ENCODE measurements at regions not wholly inside any gene's neighbourhood (a gene's known extent, or its start where the extent isn't known, plus 50 kb on each side); places are given as distances from the start of the nearest gene placed in this dataset.

- in situ Hi-C loops (cut with HindIII; ENCODE audit: low pct_ligation_motif_present, low pct_unique_long_range_greater_than_20kb, low sequenced_read_pairs): no loop called here
Measured at GRCh38 chr10:55266797-55267196, 465.8 kb upstream of the PCDH15 start.

GRCh38 chr10:55263327-55263726, 462.3 kb upstream of the PCDH15 start:
- DNase-seq: no peak
- in situ Hi-C loops (cut with HindIII; ENCODE audit: low pct_ligation_motif_present, low pct_unique_long_range_greater_than_20kb, low sequenced_read_pairs): no loop called here

More at GRCh38 chr10:55266797-55267196, 465.8 kb upstream of the PCDH15 start:
- DNase-seq: no peak

- in situ Hi-C loops (cut with HindIII; ENCODE audit: low pct_ligation_motif_present, low pct_unique_long_range_greater_than_20kb, low sequenced_read_pairs): no loop called here
Measured at GRCh38 chr10:55242544-55242943, 441.5 kb upstream of the PCDH15 start.

GRCh38 chr10:55237462-55237861, 436.4 kb upstream of the PCDH15 start:
- no peak for DNase-seq
- in situ Hi-C loops (cut with HindIII; ENCODE audit: low pct_ligation_motif_present, low pct_unique_long_range_greater_than_20kb, low sequenced_read_pairs): no loop called here

More at GRCh38 chr10:55242544-55242943, 441.5 kb upstream of the PCDH15 start:
- DNase-seq: no peak

GRCh38 chr10:55233505-55233904, 432.5 kb upstream of the PCDH15 start:
- in situ Hi-C loops (cut with HindIII; ENCODE audit: low pct_ligation_motif_present, low pct_unique_long_range_greater_than_20kb, low sequenced_read_pairs): no loop called here
- no peak for DNase-seq

GRCh38 chr10:55233090-55233489, 432.1 kb upstream of the PCDH15 start:
- in situ Hi-C loops (cut with HindIII; ENCODE audit: low pct_ligation_motif_present, low pct_unique_long_range_greater_than_20kb, low sequenced_read_pairs): no loop called here
- peak; percentile 34 for DNase-seq

GRCh38 chr10:55232553-55232952, 431.5 kb upstream of the PCDH15 start:
- in situ Hi-C loops (cut with HindIII; ENCODE audit: low pct_ligation_motif_present, low pct_unique_long_range_greater_than_20kb, low sequenced_read_pairs): no loop called here
- peak; percentile 27 for DNase-seq

GRCh38 chr10:55227967-55228366, 426.9 kb upstream of the PCDH15 start:
- in situ Hi-C loops (cut with HindIII; ENCODE audit: low pct_ligation_motif_present, low pct_unique_long_range_greater_than_20kb, low sequenced_read_pairs): no loop called here
- no peak for DNase-seq

GRCh38 chr10:55224007-55224781, 423.2 kb upstream of the PCDH15 start:
- in situ Hi-C loops (cut with HindIII; ENCODE audit: low pct_ligation_motif_present, low pct_unique_long_range_greater_than_20kb, low sequenced_read_pairs): no loop called here

GRCh38 chr10:55223352-55223751, 422.3 kb upstream of the PCDH15 start:
- no peak for DNase-seq
- in situ Hi-C loops (cut with HindIII; ENCODE audit: low pct_ligation_motif_present, low pct_unique_long_range_greater_than_20kb, low sequenced_read_pairs): no loop called here

More at GRCh38 chr10:55224007-55224781, 423.2 kb upstream of the PCDH15 start:
- no peak for DNase-seq

- no peak for DNase-seq
- in situ Hi-C loops (cut with HindIII; ENCODE audit: low pct_ligation_motif_present, low pct_unique_long_range_greater_than_20kb, low sequenced_read_pairs): no loop called here
Measured at GRCh38 chr10:55220975-55221374, 419.9 kb upstream of the PCDH15 start.

- no peak for DNase-seq
- in situ Hi-C loops (cut with HindIII; ENCODE audit: low pct_ligation_motif_present, low pct_unique_long_range_greater_than_20kb, low sequenced_read_pairs): no loop called here
Measured at GRCh38 chr10:55215699-55216098, 414.7 kb upstream of the PCDH15 start.

- no peak for DNase-seq
- in situ Hi-C loops (cut with HindIII; ENCODE audit: low pct_ligation_motif_present, low pct_unique_long_range_greater_than_20kb, low sequenced_read_pairs): no loop called here
Measured at GRCh38 chr10:55214608-55215007, 413.6 kb upstream of the PCDH15 start.

GRCh38 chr10:55212051-55212450, 411.0 kb upstream of the PCDH15 start:
- in situ Hi-C loops (cut with HindIII; ENCODE audit: low pct_ligation_motif_present, low pct_unique_long_range_greater_than_20kb, low sequenced_read_pairs): no loop called here
- DNase-seq: no peak

- DNase-seq: no peak
- in situ Hi-C loops (cut with HindIII; ENCODE audit: low pct_ligation_motif_present, low pct_unique_long_range_greater_than_20kb, low sequenced_read_pairs): no loop called here
Measured at GRCh38 chr10:55203874-55204273, 402.8 kb upstream of the PCDH15 start.

GRCh38 chr10:55203319-55203718, 402.3 kb upstream of the PCDH15 start:
- no peak for DNase-seq
- in situ Hi-C loops (cut with HindIII; ENCODE audit: low pct_ligation_motif_present, low pct_unique_long_range_greater_than_20kb, low sequenced_read_pairs): no loop called here

GRCh38 chr10:55200020-55200419, 399.0 kb upstream of the PCDH15 start:
- in situ Hi-C loops (cut with HindIII; ENCODE audit: low pct_ligation_motif_present, low pct_unique_long_range_greater_than_20kb, low sequenced_read_pairs): no loop called here
- DNase-seq: no peak

- DNase-seq: no peak
- in situ Hi-C loops (cut with HindIII; ENCODE audit: low pct_ligation_motif_present, low pct_unique_long_range_greater_than_20kb, low sequenced_read_pairs): no loop called here
Measured at GRCh38 chr10:55191236-55191860, 390.3 kb upstream of the PCDH15 start.

GRCh38 chr10:55183993-55184392, 383.0 kb upstream of the PCDH15 start:
- in situ Hi-C loops (cut with HindIII; ENCODE audit: low pct_ligation_motif_present, low pct_unique_long_range_greater_than_20kb, low sequenced_read_pairs): no loop called here
- peak; percentile 39 for DNase-seq

- no peak for DNase-seq
- in situ Hi-C loops (cut with HindIII; ENCODE audit: low pct_ligation_motif_present, low pct_unique_long_range_greater_than_20kb, low sequenced_read_pairs): no loop called here
Measured at GRCh38 chr10:55180357-55180756, 379.3 kb upstream of the PCDH15 start.

Data from ACHN (cell line).